SK-N-MC (cell line): ENCODE measurements at regions not wholly inside any gene's neighbourhood (a gene's known extent, or its start where the extent isn't known, plus 50 kb on each side); places are given as distances from the start of the nearest gene placed in this dataset.

Experiments
- EZH2 ChIP-seq: fragments of 200-600 bp; sonication (generic); IDR thresholded peaks from one replicate; pipeline ENCODE4 v1.6.1; 2017; ENCODE audit warnings: antibody characterized with exemption
- FOXP2 ChIP-seq: optimal IDR thresholded peaks from 2 replicates; pipeline ENCODE3; 2011; ENCODE audit warnings: mild to moderate bottlenecking, moderate library complexity; ENCODE audit not compliant: insufficient read depth; ENCODE audit errors: extremely low read length, control extremely low read depth
- POLR2AphosphoS5 ChIP-seq: IDR thresholded peaks from 2 replicates; pipeline ENCODE4 v1.6.1; 2012; ENCODE audit warnings: mild to moderate bottlenecking, low read depth, low read length, borderline replicate concordance

- TF ChIP-seq POLR2AphosphoS5 (no peak), EZH2 (no peak), FOXP2 (no peak)
Measured at GRCh38 chr12:107219301-107219700, 126.0 kb upstream of the CRY1 start.
